GM19240 (cell line): ENCODE measurements at regions not wholly inside any gene's neighbourhood (a gene's known extent, or its start where the extent isn't known, plus 50 kb on each side); places are given as distances from the start of the nearest gene placed in this dataset.
"Not testable (repeated sequence)": the region's sequence is repeated elsewhere in the genome, so short reads cannot be mapped to it uniquely, and the experiment has no call there.

Experiments
- DNase-seq: peaks from one replicate; pipeline ENCODE4 v3.0.0; 2011; ENCODE audit warnings: low spot score; ENCODE audit not compliant: insufficient read length

GRCh38 chr1:221246628-221247415 lies 367.6 kb downstream of the HLX start:
- no peak for DNase-seq

DNA sequence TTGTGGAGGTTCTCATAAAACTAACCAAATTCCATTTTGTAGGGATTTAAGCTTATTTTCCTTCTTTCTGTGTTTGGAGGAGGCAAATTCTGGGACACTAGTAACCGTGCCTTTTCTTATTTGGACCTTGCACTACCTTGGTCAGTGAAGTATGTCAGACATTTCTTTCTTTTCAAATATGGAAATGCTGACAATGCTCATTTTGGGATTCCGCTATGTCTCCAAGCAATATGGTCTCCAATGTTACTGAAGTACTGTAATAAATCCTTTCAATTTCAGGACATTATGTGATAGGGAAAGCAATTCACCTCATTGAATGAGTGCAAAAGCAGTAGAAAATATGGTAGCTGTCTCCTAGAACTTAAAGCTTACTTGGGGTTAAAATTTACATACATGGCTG lies 372.3 kb downstream of the HLX start:
- no peak for DNase-seq

DNA sequence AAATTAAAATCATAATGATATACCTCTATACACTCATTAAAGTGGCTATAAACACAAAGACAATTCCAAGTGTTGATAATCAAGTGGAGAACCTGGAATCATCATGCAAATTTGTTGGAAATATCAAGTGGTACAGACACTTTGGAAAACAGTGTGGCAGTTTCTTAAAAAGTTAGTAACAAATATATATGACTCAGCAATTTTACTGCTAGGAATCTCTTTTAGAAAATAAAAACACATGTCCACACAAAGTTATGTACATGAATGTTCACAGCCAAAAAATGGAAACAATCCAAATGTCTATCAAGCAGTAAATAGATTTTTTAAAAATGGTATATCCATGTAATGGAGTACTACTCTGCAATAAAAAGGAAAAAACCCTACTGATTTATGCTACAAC lies 375.6 kb downstream of the HLX start:
- no peak for DNase-seq

GRCh38 chr1:221256773-221257172 lies 377.5 kb downstream of the HLX start:
- no peak for DNase-seq

- not testable (repeated sequence) for DNase-seq
Observed at GRCh38 chr1:221257548-221257947, 378.3 kb downstream of the HLX start.

DNA sequence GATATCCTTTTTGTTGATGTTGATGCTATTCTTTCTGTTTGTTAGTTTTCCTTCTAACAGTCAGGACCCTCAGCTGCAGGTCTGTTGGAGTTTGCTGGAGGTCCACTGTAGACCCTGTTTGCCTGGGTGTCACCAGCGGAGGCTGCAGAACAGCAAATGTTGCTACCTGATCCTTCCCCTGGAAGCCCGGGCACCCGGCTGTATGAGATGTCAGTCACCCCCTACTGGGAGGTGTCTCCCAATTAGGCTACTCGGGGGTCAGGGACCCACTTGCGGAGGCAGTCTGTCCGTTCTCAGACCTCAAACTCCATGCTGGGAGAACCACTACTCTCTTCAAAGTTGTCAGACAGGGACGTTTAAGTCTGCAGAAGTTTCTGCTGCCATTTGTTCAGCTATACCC lies 383.4 kb downstream of the HLX start:
- not testable (repeated sequence) for DNase-seq

- peak; percentile 20 for DNase-seq
Observed at GRCh38 chr1:221263831-221264767, 384.9 kb downstream of the HLX start.

GRCh38 chr1:221264848-221265247 lies 385.6 kb downstream of the HLX start:
- no peak for DNase-seq

- DNase-seq: no peak
Observed at GRCh38 chr1:221268295-221268694, 389.1 kb downstream of the HLX start.

DNA sequence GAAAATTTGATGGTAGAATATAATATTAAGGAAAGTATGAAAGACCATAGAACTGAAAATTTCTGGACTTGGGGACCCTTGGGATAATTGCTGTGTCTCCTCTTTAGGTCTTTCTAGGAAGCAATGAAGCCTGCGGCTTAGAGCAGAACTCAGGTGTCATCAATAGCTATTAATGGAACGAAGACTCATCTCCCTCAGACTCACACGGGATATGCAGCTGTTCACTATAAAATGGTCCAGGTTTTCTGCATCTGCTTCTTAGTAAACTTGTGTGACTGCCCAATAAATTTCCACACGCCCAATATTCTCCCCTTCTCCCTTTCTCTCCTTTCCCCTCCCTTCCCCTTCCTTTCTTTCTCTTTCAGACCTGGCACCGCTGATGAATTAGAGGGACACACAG lies 392.5 kb downstream of the HLX start:
- no peak for DNase-seq

GRCh38 chr1:221272940-221273339 lies 393.7 kb downstream of the HLX start:
- DNase-seq: no peak

- no peak for DNase-seq
Observed at GRCh38 chr1:221274373-221274772, 395.1 kb downstream of the HLX start.

- DNase-seq: no peak
Observed at GRCh38 chr1:221276896-221277409, 397.7 kb downstream of the HLX start.

DNA sequence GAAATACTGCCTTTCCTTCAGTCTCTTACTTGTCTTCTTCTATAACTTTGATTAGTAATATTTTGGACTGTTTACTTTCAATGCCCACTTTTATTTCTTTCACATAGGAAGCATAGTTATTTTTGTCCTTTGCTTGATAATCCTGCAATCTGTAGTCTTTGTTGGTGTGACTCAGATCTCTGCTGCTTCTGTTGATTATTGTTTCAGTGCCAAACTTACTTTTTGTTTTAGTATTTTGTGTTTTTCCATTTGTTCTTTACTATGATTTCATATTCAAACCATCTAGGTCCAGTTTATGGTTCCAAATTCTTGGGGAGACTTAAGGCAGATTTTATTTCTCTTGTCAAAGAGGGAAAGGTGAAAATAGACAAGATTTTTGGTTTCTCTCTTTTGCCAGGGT lies 399.9 kb downstream of the HLX start:
- DNase-seq: no peak

- DNase-seq: no peak
Observed at GRCh38 chr1:221283532-221283931, 404.3 kb downstream of the HLX start.

DNA sequence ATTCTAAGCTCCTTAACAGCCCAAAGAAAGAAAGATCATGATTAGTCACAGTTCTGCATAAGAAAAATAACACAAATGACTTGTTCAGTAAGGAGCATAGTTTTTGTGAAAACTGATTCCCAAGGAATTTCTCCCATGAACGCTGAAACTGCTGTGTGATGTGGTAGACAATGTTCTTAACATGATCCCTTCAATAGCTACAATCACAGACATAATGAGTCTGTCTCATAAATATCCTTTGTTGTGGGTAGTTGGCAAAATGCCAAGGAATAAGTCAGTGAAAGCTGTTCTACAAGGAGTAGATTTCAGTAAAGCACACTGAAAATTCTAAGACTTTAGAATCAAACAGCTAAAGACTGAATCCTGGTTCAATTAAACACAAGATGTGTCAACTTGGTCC lies 404.8 kb downstream of the HLX start:
- DNase-seq: no peak

- DNase-seq: not testable (repeated sequence)
Observed at GRCh38 chr1:221284991-221285390, 405.7 kb downstream of the HLX start.

DNA sequence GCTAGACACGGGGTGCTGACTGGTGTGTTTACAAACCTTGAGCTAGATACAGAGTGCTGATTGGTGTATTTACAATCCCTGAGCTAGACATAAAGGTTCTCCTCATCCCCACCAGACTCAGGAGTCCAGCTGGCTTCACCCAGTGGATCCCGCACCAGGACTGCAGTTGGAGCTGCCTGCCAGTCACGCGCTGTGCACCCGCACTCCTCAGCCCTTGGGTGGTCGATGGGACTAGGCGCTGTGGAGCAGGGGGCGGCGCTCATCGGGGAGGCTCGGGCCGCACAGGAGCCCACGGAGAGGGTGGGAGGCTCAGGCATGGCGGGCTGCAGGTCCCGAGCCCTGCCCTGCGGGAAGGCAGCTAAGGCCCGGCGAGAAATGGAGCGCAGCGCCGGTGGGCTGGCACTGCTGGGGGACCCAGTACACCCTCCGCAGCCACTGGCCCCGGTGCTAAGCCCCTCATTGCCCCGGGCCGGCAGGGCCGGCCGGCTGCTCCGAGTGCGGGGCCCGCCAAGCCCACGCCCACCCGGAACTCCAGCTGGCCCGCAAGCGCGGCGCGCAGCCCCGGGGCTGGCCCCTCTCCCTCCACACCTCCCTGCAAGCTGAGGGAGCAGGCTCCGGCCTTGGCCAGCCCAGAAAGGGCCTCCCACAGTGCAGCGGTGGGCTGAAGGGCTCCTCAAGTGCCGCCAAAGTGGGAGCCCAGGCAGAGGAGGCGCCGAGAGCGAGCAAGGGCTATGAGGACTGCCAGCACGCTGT lies 406.4 kb downstream of the HLX start:
- DNase-seq: not testable (repeated sequence)

DNA sequence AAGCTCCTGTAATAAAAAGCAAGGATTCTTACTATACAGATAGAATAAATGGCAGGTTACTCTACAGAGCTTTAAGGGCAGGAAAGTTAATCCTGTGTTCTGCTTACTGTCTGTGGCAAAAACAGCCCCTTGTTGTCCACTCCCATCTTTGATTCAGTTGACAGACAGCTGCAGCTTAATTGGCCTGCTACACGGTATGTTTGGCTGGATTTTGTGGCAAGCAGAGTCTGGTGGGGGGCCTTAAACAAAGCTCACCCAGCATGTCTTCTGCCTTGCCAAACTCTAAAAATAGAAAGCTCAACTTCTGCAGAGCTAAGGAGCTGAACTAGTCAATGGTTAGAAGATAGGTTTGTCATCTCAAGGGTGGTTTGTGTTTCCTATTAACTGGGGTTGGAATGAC lies 407.2 kb downstream of the HLX start:
- DNase-seq: no peak

- no peak for DNase-seq
Observed at GRCh38 chr1:221289103-221289502, 409.9 kb downstream of the HLX start.

DNA sequence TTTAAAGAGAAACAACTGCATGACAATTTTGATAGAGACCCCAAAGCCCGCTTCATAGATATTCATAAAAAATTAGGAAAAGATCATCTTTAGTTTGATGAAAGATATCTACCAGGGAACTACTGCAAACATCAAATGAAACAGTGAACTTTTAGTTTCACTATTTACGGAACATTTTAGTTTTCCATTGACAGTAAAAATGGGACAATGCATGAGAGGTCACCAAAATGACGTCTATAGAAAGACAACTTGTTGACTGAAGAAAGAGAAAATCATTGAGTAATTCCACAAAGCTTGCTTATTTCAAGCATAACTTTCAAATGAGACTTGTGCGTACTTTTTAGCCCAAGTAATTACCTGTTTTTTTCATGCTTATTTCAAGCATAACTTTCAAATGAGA lies 411.4 kb downstream of the HLX start:
- DNase-seq: no peak

GRCh38 chr1:221291113-221291512 lies 411.9 kb downstream of the HLX start:
- DNase-seq: no peak
